ENCODE measurements at regions not wholly inside any gene's neighbourhood (a gene's known extent, or its start where the extent isn't known, plus 50 kb on each side); places are given as distances from the start of the nearest gene placed in this dataset.

DNA sequence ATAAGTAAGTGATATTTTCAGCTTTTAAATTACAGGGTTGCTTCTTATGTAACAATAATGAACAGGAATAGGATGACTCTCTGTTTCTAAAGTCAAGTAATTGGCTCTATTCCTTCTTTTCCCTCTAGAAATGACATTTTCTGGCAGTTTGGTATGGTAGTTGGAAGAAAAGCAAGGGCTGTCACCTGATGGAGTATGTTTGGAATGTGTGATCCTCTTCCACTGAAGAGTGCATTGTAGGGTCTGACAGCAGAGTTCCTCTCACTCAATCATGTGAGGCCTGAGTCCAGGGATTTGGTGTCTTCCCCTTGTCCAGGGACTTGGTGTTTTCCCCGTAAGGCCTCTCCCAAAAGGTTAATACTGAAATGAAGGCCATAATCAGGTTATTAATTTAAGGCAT, 233.8 kb upstream of the FBXL7 start:
- FAIRE-seq (no peak), DNase-seq (ENCODE audit: low read depth, low spot score) (no peak)
- no peak overlapping the region for H3K9ac ChIP-seq (ENCODE audit: control insufficient read depth, extremely low read depth, insufficient read depth, low read length)
- no peak overlapping the region for H3K4me2 ChIP-seq (ENCODE audit: control insufficient read depth, extremely low read depth, insufficient read depth, low read depth, low read length)
- H3K9me3 ChIP-seq (ENCODE audit: control insufficient read depth, low read depth, low read length): no peaks in the 10 kb centered on the region
- no peaks in the 10 kb centered on the region for H4K20me1 ChIP-seq (ENCODE audit: control insufficient read depth, extremely low read depth, insufficient read depth, low read length)
- H3K79me2 ChIP-seq (ENCODE audit: control insufficient read depth, insufficient read depth, low read length): no peaks in the 10 kb centered on the region
- no peak overlapping the region for H3K27ac ChIP-seq (ENCODE audit: control insufficient read depth, insufficient read depth, low read length)
- TF ChIP-seq EZH2 (IDR thresholded peaks at IDR 0.05; ENCODE audit: low read length): no peak
- TF ChIP-seq, protein P1, sequence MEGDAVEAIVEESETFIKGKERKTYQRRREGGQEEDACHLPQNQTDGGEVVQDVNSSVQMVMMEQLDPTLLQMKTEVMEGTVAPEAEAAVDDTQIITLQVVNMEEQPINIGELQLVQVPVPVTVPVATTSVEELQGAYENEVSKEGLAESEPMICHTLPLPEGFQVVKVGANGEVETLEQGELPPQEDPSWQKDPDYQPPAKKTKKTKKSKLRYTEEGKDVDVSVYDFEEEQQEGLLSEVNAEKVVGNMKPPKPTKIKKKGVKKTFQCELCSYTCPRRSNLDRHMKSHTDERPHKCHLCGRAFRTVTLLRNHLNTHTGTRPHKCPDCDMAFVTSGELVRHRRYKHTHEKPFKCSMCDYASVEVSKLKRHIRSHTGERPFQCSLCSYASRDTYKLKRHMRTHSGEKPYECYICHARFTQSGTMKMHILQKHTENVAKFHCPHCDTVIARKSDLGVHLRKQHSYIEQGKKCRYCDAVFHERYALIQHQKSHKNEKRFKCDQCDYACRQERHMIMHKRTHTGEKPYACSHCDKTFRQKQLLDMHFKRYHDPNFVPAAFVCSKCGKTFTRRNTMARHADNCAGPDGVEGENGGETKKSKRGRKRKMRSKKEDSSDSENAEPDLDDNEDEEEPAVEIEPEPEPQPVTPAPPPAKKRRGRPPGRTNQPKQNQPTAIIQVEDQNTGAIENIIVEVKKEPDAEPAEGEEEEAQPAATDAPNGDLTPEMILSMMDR (optimal IDR thresholded peaks at IDR 0.05 in 1 of 3, IDR thresholded peaks at IDR 0.05 in 1 of 3, conservative IDR thresholded peaks at IDR 0.05 in 1 of 3; ENCODE audit: extremely low read depth in 1 of 3, insufficient read depth in 2 of 3, low read length in 3 of 3): no peak
- H2AFZ ChIP-seq (ENCODE audit: control insufficient read depth, low read length): no peak overlapping the region
- H3K27me3 ChIP-seq (ENCODE audit: control insufficient read depth, extremely low read depth, insufficient read depth, low read length): no peaks in the 10 kb centered on the region
- no peaks in the 10 kb centered on the region for H3K4me1 ChIP-seq (ENCODE audit: control insufficient read depth, extremely low read depth, insufficient read depth, low read length)
- dilution Hi-C loops (cut with MboI; ENCODE audit: extremely low pct_ligation_motif_present, low sequenced_read_pairs): no loop called here
- H3K36me3 ChIP-seq (ENCODE audit: control insufficient read depth in 2 of 2, extremely low read depth in 1 of 2, insufficient read depth in 2 of 2, low read length in 2 of 2): no peaks in the 10 kb centered on the region
- H3K9me1 ChIP-seq (ENCODE audit: control insufficient read depth, extremely low read depth, insufficient read depth, low read length): no peaks in the 10 kb centered on the region
- no peak overlapping the region for H3K4me3 ChIP-seq (ENCODE audit: control insufficient read depth in 2 of 3, extremely low read depth in 1 of 3, insufficient read depth in 2 of 3, low read depth in 1 of 3, low read length in 3 of 3)

GRCh38 chr5:15263942-15264341, 236.0 kb upstream of the FBXL7 start:
- no peaks in the 10 kb centered on the region for H3K79me2 ChIP-seq (ENCODE audit: control insufficient read depth, insufficient read depth, low read length)
- H3K27me3 ChIP-seq (ENCODE audit: control insufficient read depth, extremely low read depth, insufficient read depth, low read length): no peaks in the 10 kb centered on the region
- H3K4me1 ChIP-seq (ENCODE audit: control insufficient read depth, extremely low read depth, insufficient read depth, low read length): no peaks in the 10 kb centered on the region
- TF ChIP-seq EZH2 (IDR thresholded peaks at IDR 0.05; ENCODE audit: low read length): no peak
- TF ChIP-seq, protein P1 (optimal IDR thresholded peaks at IDR 0.05 in 1 of 3, IDR thresholded peaks at IDR 0.05 in 1 of 3, conservative IDR thresholded peaks at IDR 0.05 in 1 of 3; ENCODE audit: extremely low read depth in 1 of 3, insufficient read depth in 2 of 3, low read length in 3 of 3): no peak
- no peaks in the 10 kb centered on the region for H3K9me3 ChIP-seq (ENCODE audit: control insufficient read depth, low read depth, low read length)
- no peak overlapping the region for H3K4me3 ChIP-seq (ENCODE audit: control insufficient read depth in 2 of 3, extremely low read depth in 1 of 3, insufficient read depth in 2 of 3, low read depth in 1 of 3, low read length in 3 of 3)
- FAIRE-seq (no peak), DNase-seq (ENCODE audit: low read depth, low spot score) (no peak)
- no peak overlapping the region for H3K4me2 ChIP-seq (ENCODE audit: control insufficient read depth, extremely low read depth, insufficient read depth, low read depth, low read length)
- no peaks in the 10 kb centered on the region for H3K9me1 ChIP-seq (ENCODE audit: control insufficient read depth, extremely low read depth, insufficient read depth, low read length)
- no peaks in the 10 kb centered on the region for H3K36me3 ChIP-seq (ENCODE audit: control insufficient read depth in 2 of 2, extremely low read depth in 1 of 2, insufficient read depth in 2 of 2, low read length in 2 of 2)
- H4K20me1 ChIP-seq (ENCODE audit: control insufficient read depth, extremely low read depth, insufficient read depth, low read length): no peaks in the 10 kb centered on the region
- H3K27ac ChIP-seq (ENCODE audit: control insufficient read depth, insufficient read depth, low read length): no peak overlapping the region
- H3K9ac ChIP-seq (ENCODE audit: control insufficient read depth, extremely low read depth, insufficient read depth, low read length): no peak overlapping the region
- dilution Hi-C loops (cut with MboI; ENCODE audit: extremely low pct_ligation_motif_present, low sequenced_read_pairs): no loop called here
- no peak overlapping the region for H2AFZ ChIP-seq (ENCODE audit: control insufficient read depth, low read length)
